Neutrophil (primary cell): ENCODE measurements at regions not wholly inside any gene's neighbourhood (a gene's known extent, or its start where the extent isn't known, plus 50 kb on each side); places are given as distances from the start of the nearest gene placed in this dataset.

Source experiments
- H3K27ac ChIP-seq: fragments of 200-600 bp; sonication (generic); 2 replicates; pipeline ENCODE4 v1.5.1; 2016; ENCODE audit warnings: mild to moderate bottlenecking, moderate library complexity
- H3K27me3 ChIP-seq: fragments of 200-600 bp; sonication (generic); 2 replicates; pipeline ENCODE4 v1.6.0; 2016; ENCODE audit warnings: mild to moderate bottlenecking
- H3K36me3 ChIP-seq: fragments of 200-600 bp; sonication (generic); 2 replicates; pipeline ENCODE4 v1.5.1; 2017
- H3K4me1 ChIP-seq, 2 experiments: fragments of 200-600 bp in 1 of 2; sonication (generic) in 1 of 2; 1 replicate in 1 of 2; 2 replicates in 1 of 2; pipeline versions ENCODE4 v1.5.1 to v1.6.1; 2013 to 2016; ENCODE audit warnings: low read depth in 1 of 2, low read length in 1 of 2, mild to moderate bottlenecking in 1 of 2, moderate library complexity in 1 of 2; ENCODE audit not compliant: control insufficient read depth in 1 of 2, insufficient read depth in 1 of 2
- H3K4me3 ChIP-seq, 2 experiments: fragments of 200-600 bp in 1 of 2; sonication (generic) in 1 of 2; 1 replicate in 1 of 2; 2 replicates in 1 of 2; pipeline ENCODE4 v1.5.1; 2013 to 2016; ENCODE audit warnings: low read depth in 1 of 2, low read length in 1 of 2, mild to moderate bottlenecking in 1 of 2, moderate library complexity in 1 of 2
- H3K9me3 ChIP-seq: fragments of 200-600 bp; sonication (generic); 2 replicates; pipeline ENCODE4 v1.5.1; 2016
- CTCF ChIP-seq: fragments of 200-600 bp; sonication (generic); IDR thresholded peaks from 2 replicates; pipeline ENCODE4 v1.5.1; 2016; ENCODE audit warnings: antibody characterized with exemption

- Histone ChIP-seq H3K27ac (no peak overlapping the region), H3K36me3 (no peaks in the 10 kb centered on the region), H3K27me3 (no peaks in the 10 kb centered on the region), H3K4me1 (no peaks in the 10 kb centered on the region), H3K4me3 (no peak overlapping the region), H3K9me3 (no peaks in the 10 kb centered on the region)
- TF ChIP-seq CTCF, result no peak
Observed at GRCh38 chr4:23631255-23631950, 258.4 kb downstream of the PPARGC1A start.

- TF ChIP-seq CTCF, result no peak
- Histone ChIP-seq H3K27ac (no peak overlapping the region), H3K27me3 (no peaks in the 10 kb centered on the region), H3K4me3 (no peak overlapping the region), H3K4me1 (no peaks in the 10 kb centered on the region), H3K36me3 (no peaks in the 10 kb centered on the region), H3K9me3 (no peaks in the 10 kb centered on the region)
Observed at GRCh38 chr4:23630110-23630509, 259.7 kb downstream of the PPARGC1A start.

- no peak overlapping the region for H3K4me3 ChIP-seq
- H3K9me3 ChIP-seq, result no peaks in the 10 kb centered on the region
- no peaks in the 10 kb centered on the region for H3K27me3 ChIP-seq
- H3K4me1 ChIP-seq, result no peaks in the 10 kb centered on the region
- H3K27ac ChIP-seq, result no peak overlapping the region
- no peaks in the 10 kb centered on the region for H3K36me3 ChIP-seq
- no peak for TF ChIP-seq CTCF
Observed at GRCh38 chr4:23629421-23629820, 260.4 kb downstream of the PPARGC1A start.

GRCh38 chr4:23614284-23614892 is 275.5 kb downstream of the PPARGC1A start:
- no peaks in the 10 kb centered on the region for H3K9me3 ChIP-seq
- no peak overlapping the region for H3K27ac ChIP-seq
- H3K36me3 ChIP-seq, result no peaks in the 10 kb centered on the region
- no peak overlapping the region for H3K4me3 ChIP-seq
- H3K27me3 ChIP-seq, result no peaks in the 10 kb centered on the region
- TF ChIP-seq CTCF, result no peak
- H3K4me1 ChIP-seq, result no peaks in the 10 kb centered on the region

GRCh38 chr4:23613782-23614181 is 276.1 kb downstream of the PPARGC1A start:
- no peaks in the 10 kb centered on the region for H3K9me3 ChIP-seq
- no peak overlapping the region for H3K4me3 ChIP-seq
- TF ChIP-seq CTCF, result no peak
- no peaks in the 10 kb centered on the region for H3K36me3 ChIP-seq
- H3K27me3 ChIP-seq, result no peaks in the 10 kb centered on the region
- H3K27ac ChIP-seq, result no peak overlapping the region
- no peaks in the 10 kb centered on the region for H3K4me1 ChIP-seq
